Stimulated activated effector memory CD8-positive, alpha-beta T cell treated with anti-CD3 and anti-CD28 coated beads, Interleukin-12 subunit alpha, Interleukin-12 subunit beta, amount 100 ng/mL, for 72 hours (primary cell): ENCODE measurements at regions not wholly inside any gene's neighbourhood (a gene's known extent, or its start where the extent isn't known, plus 50 kb on each side); places are given as distances from the start of the nearest gene placed in this dataset.

Experiments used
- ATAC-seq: fragments of 150-1000 bp; cut with Tn5 transposase; 2 replicates; pipeline ENCODE4 v1.10.0; 2021
- DNase-seq, 2 donors: peaks; one replicate each; pipeline ENCODE4 v3.0.0; 2021 to 2022; ENCODE audit warnings: low spot score in 2 of 2
- H3K27ac Mint-ChIP-seq: one replicate; pipeline ENCODE4 v1.8.0; 2022; ENCODE audit warnings: mild to moderate bottlenecking, mixed read lengths
- H3K36me3 Mint-ChIP-seq: one replicate; pipeline ENCODE4 v1.8.0; 2022; ENCODE audit warnings: mild to moderate bottlenecking, mixed read lengths
- H3K4me1 Mint-ChIP-seq: one replicate; pipeline ENCODE4 v1.8.0; 2022; ENCODE audit warnings: mixed read lengths
- H3K4me3 Mint-ChIP-seq: one replicate; pipeline ENCODE4 v1.8.0; 2022; ENCODE audit warnings: mild to moderate bottlenecking, mixed read lengths
- H3K9me3 Mint-ChIP-seq: one replicate; pipeline ENCODE4 v1.8.0; 2022; ENCODE audit warnings: mixed read lengths

DNA sequence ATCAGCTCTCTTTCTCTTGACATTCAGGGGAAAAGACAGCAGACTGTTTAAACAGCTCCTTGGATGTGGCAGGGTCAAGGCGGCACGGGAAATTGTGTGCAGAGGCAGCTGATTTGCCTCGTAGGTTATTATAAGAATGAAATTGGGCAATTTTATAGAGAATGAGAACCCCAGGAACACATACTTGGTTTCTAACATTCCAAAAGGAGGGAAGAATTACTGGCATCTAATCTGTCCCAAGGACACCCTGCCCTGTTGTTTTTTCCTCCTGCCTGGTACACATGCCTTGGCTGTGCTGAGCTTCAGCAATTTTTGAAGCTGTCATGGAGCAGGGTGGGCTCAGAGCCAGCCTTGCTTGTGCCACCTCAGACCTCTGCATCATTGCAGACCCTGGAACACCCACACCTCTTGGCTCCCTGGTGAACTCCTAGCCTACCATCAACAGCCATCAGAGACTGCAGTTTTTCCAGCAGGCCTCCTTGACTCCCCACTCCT lies 143.6 kb downstream of the BOD1 start:
- Mint-ChIP-seq H3K27ac (no peak overlapping the region), H3K36me3 (no peaks in the 10 kb centered on the region), H3K9me3 (no peaks in the 10 kb centered on the region), H3K4me3 (no peak overlapping the region), H3K4me1 (no peaks in the 10 kb centered on the region)
- no peak for DNase-seq
- peak; percentile 16 for ATAC-seq

DNA sequence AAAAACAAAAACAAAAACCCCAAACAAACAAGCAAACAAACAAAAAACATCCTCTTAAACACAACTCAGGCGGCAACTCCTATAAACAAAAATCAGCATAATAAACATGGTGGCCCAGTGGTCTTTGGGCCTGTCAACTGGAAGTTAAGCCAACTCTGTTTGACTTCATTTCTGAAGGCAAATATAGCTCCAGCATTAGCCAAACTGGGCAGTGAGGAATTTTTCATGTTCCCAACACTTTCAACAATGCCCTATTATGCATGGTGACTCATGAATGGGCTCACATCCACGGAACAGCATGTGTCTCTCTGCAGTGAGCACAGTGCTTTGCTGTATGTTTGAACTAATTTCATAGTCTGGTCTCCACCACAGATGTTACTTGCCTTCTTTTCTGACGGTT lies 143.9 kb upstream of the STC2 start:
- Mint-ChIP-seq H3K36me3 (no peaks in the 10 kb centered on the region), H3K9me3 (no peaks in the 10 kb centered on the region), H3K4me3 (no peak overlapping the region), H3K27ac (no peak overlapping the region), H3K4me1 (no peaks in the 10 kb centered on the region)
- ATAC-seq: no peak
- DNase-seq: no peak

GRCh38 chr5:173468821-173469251 lies 140.6 kb upstream of the STC2 start:
- DNase-seq: no peak
- no peak for ATAC-seq
- H3K4me3 Mint-ChIP-seq: no peak overlapping the region
- H3K4me1 Mint-ChIP-seq: no peaks in the 10 kb centered on the region
- no peaks in the 10 kb centered on the region for H3K9me3 Mint-ChIP-seq
- H3K36me3 Mint-ChIP-seq: no peaks in the 10 kb centered on the region
- no peak overlapping the region for H3K27ac Mint-ChIP-seq

DNA sequence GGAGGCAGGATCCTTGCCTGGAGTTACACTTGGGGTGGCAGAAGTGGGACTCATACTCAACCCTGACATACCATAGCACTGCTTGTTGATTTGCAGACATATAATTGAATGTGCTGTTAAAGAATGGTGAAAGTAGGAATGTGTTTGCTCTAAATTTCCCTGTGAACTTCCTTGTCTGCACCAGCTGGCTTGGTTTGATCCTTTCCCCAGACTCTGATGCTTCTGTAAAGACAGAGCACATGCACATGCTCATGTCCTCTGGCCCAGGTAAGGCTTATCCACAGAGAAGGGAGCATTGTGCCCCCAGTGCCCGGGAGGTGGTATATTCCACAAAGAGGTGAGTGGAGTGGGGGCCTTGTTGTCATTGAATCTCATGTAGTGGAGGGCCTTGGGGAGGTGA lies 138.0 kb upstream of the STC2 start:
- no peaks in the 10 kb centered on the region for H3K4me1 Mint-ChIP-seq
- no peaks in the 10 kb centered on the region for H3K36me3 Mint-ChIP-seq

GRCh38 chr5:173464813-173465212 lies 136.6 kb upstream of the STC2 start:
- H3K27ac Mint-ChIP-seq: no peak overlapping the region
- H3K9me3 Mint-ChIP-seq: no peaks in the 10 kb centered on the region
- no peaks in the 10 kb centered on the region for H3K4me1 Mint-ChIP-seq
- ATAC-seq: no peak
- no peak overlapping the region for H3K4me3 Mint-ChIP-seq
- no peaks in the 10 kb centered on the region for H3K36me3 Mint-ChIP-seq
- no peak for DNase-seq

More for the DNA sequence above, 138.0 kb upstream of the STC2 start:
- Mint-ChIP-seq H3K4me3 (no peak overlapping the region), H3K27ac (no peak overlapping the region), H3K9me3 (no peaks in the 10 kb centered on the region)
- ATAC-seq: no peak
- no peak for DNase-seq

- no peaks in the 10 kb centered on the region for H3K4me1 Mint-ChIP-seq
- no peak overlapping the region for H3K27ac Mint-ChIP-seq
- H3K4me3 Mint-ChIP-seq: no peak overlapping the region
- no peak for DNase-seq
- peak; percentile 15 for ATAC-seq
- no peaks in the 10 kb centered on the region for H3K36me3 Mint-ChIP-seq
- H3K9me3 Mint-ChIP-seq: no peaks in the 10 kb centered on the region
Measured at GRCh38 chr5:173463207-173463606, 135.0 kb upstream of the STC2 start.

DNA sequence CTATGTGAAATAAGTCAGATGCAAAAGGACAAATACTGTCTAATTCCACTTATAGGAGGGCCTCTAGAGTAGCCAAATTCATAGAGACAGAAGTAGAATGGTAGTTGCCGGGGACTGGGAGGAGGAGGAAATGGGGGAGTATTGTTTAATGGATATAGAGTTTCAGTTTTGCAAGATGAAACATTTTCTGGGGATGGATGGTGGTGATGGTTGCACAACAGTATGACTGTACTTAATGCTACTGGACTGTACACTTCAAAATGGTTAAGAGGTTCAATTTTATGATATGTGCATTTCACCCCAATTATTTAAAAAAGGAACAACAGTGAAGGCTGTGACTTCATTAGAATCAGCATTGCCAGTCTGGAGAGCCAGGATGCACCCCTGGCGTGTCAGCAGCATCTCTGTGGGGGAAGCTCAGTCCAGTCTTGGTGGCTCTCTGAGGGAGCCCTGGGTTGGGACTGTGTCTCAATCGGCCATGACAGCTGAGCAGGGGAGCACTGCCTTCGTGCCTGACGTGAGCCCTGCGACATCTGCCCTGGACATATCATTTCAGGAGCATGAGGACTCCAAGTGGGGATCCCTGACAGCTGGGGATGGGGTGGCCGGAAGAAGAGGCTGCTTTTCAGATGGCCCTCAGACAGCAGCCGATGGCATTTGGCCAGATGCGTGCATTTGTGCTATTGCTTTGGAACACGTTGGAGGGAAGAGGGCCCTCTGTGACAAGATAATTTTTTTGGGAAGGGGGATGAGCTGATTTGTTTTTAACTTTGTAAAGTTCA lies 130.8 kb upstream of the STC2 start:
- no peaks in the 10 kb centered on the region for H3K36me3 Mint-ChIP-seq
- no peak for DNase-seq
- H3K4me3 Mint-ChIP-seq: no peak overlapping the region
- H3K4me1 Mint-ChIP-seq: no peaks in the 10 kb centered on the region
- no peak for ATAC-seq
- no peak overlapping the region for H3K27ac Mint-ChIP-seq
- H3K9me3 Mint-ChIP-seq: no peaks in the 10 kb centered on the region

- no peaks in the 10 kb centered on the region for H3K4me1 Mint-ChIP-seq
- H3K27ac Mint-ChIP-seq: no peak overlapping the region
- H3K36me3 Mint-ChIP-seq: no peaks in the 10 kb centered on the region
- DNase-seq (no peak), ATAC-seq (no peak)
- no peak overlapping the region for H3K4me3 Mint-ChIP-seq
- H3K9me3 Mint-ChIP-seq: no peaks in the 10 kb centered on the region
Measured at GRCh38 chr5:173457482-173457881, 129.3 kb upstream of the STC2 start.

GRCh38 chr5:173456751-173457171 lies 128.5 kb upstream of the STC2 start:
- ATAC-seq (no peak), DNase-seq (no peak)
- H3K9me3 Mint-ChIP-seq: no peaks in the 10 kb centered on the region
- no peaks in the 10 kb centered on the region for H3K4me1 Mint-ChIP-seq
- H3K4me3 Mint-ChIP-seq: no peak overlapping the region
- no peak overlapping the region for H3K27ac Mint-ChIP-seq
- no peaks in the 10 kb centered on the region for H3K36me3 Mint-ChIP-seq

DNA sequence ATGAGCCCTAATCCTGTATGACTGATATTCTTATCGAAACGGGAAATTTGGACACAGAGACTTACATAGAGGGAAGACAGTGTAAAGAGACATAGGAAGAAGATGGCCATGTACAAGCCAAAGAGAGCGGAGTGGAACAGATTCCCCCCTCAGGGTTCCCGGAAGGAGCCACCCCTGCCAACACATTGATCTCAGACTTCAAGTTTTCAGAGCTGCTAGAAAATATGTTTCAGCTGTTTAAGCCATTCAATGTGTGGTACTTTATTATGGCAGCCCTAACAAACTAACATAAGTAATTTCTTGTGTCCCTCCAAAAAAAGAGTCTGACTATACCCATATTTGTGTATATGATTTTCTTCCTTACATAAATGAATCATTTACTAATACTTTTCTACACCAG lies 128.0 kb upstream of the STC2 start:
- Mint-ChIP-seq H3K27ac (no peak overlapping the region), H3K9me3 (no peaks in the 10 kb centered on the region), H3K4me3 (no peak overlapping the region), H3K4me1 (no peaks in the 10 kb centered on the region), H3K36me3 (no peaks in the 10 kb centered on the region)
- no peak for ATAC-seq
- DNase-seq: no peak

DNA sequence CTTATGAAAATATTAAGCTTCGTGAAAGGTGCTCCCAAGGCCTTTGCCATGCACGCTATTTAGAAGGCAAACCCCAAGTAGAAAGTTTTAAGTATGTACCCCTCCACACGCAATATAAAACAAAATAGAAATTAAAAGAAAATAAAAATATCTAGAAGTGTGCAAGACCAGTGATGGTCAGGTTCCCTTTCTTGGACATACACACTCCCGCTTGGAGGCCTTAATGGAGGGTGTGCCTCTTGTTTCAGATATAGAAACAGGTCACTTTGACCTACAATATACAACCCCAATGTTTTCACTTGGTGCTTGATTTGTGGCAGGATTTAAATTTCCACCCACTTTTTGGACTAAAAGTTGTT lies 127.4 kb upstream of the STC2 start:
- no peaks in the 10 kb centered on the region for H3K4me1 Mint-ChIP-seq
- H3K4me3 Mint-ChIP-seq: no peak overlapping the region
- no peaks in the 10 kb centered on the region for H3K9me3 Mint-ChIP-seq
- ATAC-seq (no peak), DNase-seq (no peak)
- no peaks in the 10 kb centered on the region for H3K36me3 Mint-ChIP-seq
- H3K27ac Mint-ChIP-seq: no peak overlapping the region

GRCh38 chr5:173454736-173455598 lies 126.8 kb upstream of the STC2 start:
- no peaks in the 10 kb centered on the region for H3K9me3 Mint-ChIP-seq
- no peak overlapping the region for H3K4me3 Mint-ChIP-seq
- ATAC-seq: no peak
- no peak overlapping the region for H3K27ac Mint-ChIP-seq
- H3K4me1 Mint-ChIP-seq: no peaks in the 10 kb centered on the region
- DNase-seq: no peak
- no peaks in the 10 kb centered on the region for H3K36me3 Mint-ChIP-seq

GRCh38 chr5:173454361-173454735 lies 126.1 kb upstream of the STC2 start:
- ATAC-seq (no peak), DNase-seq (no peak)
- H3K27ac Mint-ChIP-seq: no peak overlapping the region
- H3K4me1 Mint-ChIP-seq: no peaks in the 10 kb centered on the region
- no peak overlapping the region for H3K4me3 Mint-ChIP-seq
- H3K9me3 Mint-ChIP-seq: no peaks in the 10 kb centered on the region
- H3K36me3 Mint-ChIP-seq: no peaks in the 10 kb centered on the region

- no peak overlapping the region for H3K4me3 Mint-ChIP-seq
- H3K27ac Mint-ChIP-seq: no peak overlapping the region
- no peaks in the 10 kb centered on the region for H3K9me3 Mint-ChIP-seq
- H3K4me1 Mint-ChIP-seq: no peaks in the 10 kb centered on the region
- no peak for DNase-seq
- no peak for ATAC-seq
- no peaks in the 10 kb centered on the region for H3K36me3 Mint-ChIP-seq
Measured at GRCh38 chr5:173453167-173453566, 125.0 kb upstream of the STC2 start.

GRCh38 chr5:173452119-173452905 lies 124.1 kb upstream of the STC2 start:
- Mint-ChIP-seq H3K4me1 (no peaks in the 10 kb centered on the region), H3K9me3 (no peaks in the 10 kb centered on the region), H3K4me3 (no peak overlapping the region), H3K36me3 (no peaks in the 10 kb centered on the region), H3K27ac (no peak overlapping the region)
- ATAC-seq (no peak), DNase-seq (no peak)
